NCI-H128 (cell line): ENCODE measurements at regions not wholly inside any gene's neighbourhood (a gene's known extent, or its start where the extent isn't known, plus 50 kb on each side); places are given as distances from the start of the nearest gene placed in this dataset.
"Not testable (repeated sequence)": the region's sequence is repeated elsewhere in the genome, so short reads cannot be mapped to it uniquely, and the experiment has no call there.

Experiments used
- DNase-seq: peaks from one replicate; lab custom pipeline; 2025; ENCODE audit not compliant: unreplicated experiment; lab: John Stamatoyannopoulos, UW

- no peak for DNase-seq
These were observed 589.2 kb downstream of the SLC16A7 start for GRCh38 chr12:60185060-60185459.

DNA sequence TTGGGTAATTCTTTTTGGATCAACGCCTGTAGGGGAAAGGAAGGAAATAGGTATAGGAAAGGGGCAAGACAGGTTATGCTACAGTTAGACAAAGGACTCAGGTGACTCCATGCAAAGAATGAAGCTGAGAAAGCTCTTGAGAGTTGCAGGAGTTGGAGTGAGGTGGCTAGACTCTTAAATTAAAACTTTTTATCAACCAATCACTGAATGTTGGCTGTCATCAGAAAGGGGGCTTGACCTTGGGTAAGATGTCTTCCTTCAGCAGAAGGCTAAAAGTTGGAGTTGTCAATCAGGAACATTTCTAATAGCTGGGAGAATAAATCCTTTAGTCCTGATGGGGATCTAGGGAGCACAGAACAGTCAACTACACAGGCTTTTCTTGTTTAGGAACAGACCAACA, 595.4 kb downstream of the SLC16A7 start:
- DNase-seq, result no peak

- DNase-seq, result no peak
These were observed 596.0 kb downstream of the SLC16A7 start for GRCh38 chr12:60191676-60192359.

- DNase-seq, result no peak
These were observed 598.8 kb downstream of the SLC16A7 start for GRCh38 chr12:60194678-60195077.

DNA sequence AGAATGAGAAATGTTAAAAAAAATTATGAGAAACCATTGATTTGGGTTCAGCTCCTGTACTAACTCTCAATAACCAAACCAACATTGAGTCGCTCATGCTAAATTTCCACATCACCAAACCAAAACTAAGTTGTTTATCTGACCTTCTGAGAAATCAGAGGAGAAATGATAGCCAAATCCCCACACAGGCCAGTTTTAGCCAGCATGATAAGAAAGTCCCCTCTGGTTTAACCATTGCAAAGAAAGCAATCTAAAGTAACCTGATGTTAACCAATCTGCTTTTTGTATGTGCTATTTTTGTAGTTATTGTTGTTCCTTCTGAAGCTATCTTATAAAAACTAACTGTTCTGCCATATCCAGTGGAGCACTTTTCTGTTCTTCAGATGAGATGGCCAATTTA, 599.7 kb downstream of the SLC16A7 start:
- no peak for DNase-seq

GRCh38 chr12:60196366-60196765, 600.5 kb downstream of the SLC16A7 start:
- no peak for DNase-seq

DNA sequence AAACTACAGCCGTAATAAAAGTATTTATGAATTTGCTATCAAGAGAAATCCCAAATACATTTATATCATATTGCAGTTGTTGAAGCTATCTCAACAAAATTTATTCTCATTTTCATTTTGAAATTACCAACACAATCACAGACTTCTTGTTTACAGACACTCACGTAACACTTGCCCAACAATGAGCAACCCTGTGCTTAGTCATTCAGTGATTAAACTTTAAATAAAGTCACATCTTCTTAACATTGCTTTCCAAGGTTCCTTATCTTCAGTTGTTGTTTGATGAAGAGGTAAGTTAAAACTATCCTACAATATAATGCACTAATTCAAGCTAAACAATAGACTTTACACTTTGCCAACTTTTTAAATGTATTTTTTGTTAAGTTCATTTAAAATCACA, 601.8 kb downstream of the SLC16A7 start:
- DNase-seq, result no peak

- DNase-seq, result no peak
These were observed 606.1 kb downstream of the SLC16A7 start for GRCh38 chr12:60201891-60202290.

GRCh38 chr12:60205500-60205899, 609.7 kb downstream of the SLC16A7 start:
- no peak for DNase-seq

DNA sequence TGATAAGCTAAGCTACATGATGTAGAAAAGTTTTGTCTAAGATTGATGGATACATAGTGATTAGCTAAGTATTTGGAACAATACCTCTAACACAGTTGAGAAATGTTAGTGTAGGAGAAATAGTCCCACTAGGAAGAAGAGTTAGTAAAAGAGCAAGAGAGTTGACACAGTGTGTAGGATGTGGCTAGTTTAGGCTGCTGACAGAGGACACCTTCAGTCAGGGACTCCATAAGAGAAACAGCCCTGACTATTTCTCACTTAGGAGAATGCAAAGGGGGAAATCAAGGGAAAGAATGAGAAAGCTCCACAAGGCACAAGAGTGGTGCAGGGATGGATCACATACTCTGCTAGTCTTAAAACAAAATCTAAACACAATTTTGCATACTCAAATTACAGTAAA, 613.7 kb downstream of the SLC16A7 start:
- no peak for DNase-seq

DNA sequence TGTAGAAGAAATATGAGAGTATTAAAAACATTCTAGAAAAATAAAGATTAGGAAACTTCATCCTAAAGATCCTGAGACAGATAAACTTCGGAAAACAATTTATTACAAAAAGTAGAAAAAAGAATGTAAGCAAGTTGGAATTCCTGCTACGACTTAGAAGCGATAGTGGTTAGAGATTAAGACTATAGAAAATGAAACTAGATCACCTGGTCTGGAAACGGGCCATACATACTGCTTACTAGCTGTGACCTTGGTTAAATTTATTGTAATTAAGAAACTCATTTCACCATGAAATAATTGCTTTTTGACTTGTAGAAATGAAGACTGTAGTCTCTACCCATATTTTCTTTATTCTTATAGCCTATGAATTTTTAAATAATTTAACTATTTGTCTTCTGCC, 614.1 kb downstream of the SLC16A7 start:
- DNase-seq, result no peak

- DNase-seq, result no peak
These were observed 614.9 kb downstream of the SLC16A7 start for GRCh38 chr12:60210756-60211155.

DNA sequence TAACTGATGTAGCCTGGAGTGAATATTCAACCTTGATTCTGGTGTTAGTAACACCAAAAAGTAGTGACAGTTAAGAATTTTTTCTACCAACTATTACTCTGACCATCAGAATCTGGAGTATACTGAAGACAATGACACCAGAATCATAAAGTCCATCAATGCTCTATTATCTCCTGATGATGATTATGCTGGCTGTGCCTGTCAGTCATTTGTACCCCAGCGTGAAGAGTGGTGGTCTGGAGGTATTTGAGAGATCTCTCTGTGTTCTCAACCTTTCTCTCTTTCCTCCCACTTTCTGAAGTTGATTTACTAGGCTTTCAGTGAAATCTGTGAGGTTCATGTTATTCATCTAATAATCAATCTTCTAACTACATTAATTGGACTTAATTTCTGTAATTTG, 615.4 kb downstream of the SLC16A7 start:
- no peak for DNase-seq

GRCh38 chr12:60212159-60213000, 616.6 kb downstream of the SLC16A7 start:
- no peak for DNase-seq

DNA sequence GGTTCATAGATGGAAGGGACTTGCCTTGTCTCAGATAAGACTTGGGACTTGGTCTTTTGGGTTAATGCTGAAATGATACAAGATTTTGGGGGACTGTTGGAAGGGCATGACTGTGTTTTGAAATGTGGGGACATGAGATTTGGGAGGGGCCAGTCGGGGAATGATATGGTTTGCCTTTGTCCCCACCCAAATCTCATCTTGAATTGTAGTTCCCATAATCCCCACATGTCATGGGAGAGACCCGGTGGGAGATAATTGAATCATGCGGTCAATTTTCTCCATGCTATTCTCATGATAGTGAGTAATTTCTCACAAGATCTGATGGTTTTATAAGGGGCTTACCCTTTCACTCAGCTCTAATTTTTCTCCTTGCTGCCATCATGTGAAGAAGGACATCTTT, 617.4 kb downstream of the SLC16A7 start:
- not testable (repeated sequence) for DNase-seq

DNA sequence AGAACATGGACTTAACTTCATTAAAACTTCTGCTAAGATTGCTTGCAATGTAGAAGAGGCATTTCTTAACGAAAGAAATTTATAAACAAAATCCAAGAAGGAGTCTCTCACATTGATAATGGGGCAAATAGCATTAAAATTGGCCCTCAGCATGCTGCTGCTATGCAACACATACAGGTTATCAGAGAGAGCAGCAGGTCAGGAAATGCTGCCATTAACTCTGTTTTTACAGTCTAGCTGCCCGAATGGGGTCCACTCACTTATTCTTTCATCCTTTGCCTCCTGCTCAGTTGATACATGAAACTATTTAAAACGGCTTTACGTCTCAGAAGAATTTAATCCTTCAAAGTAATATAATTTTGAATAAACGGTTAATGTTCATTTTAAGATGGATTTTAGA, 620.4 kb downstream of the SLC16A7 start:
- DNase-seq, result no peak

DNA sequence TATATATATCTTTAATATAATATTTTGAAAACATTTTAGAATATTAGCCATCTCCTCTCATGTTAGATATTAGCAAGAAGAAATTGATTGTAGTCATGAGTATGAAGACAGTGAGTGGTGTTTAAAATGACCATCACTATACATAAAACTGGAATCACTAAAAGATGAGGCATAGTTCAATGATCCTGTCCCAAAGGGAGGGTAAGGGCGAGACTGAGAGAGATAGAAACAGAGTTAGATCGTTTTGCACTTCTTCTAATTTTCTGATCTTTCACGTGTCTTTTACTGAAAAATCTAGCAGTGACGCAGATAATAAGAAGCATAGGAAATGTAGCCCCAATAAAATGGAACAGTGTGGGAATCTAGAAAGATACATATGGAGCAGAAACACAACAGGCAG, 627.4 kb downstream of the SLC16A7 start:
- no peak for DNase-seq

DNA sequence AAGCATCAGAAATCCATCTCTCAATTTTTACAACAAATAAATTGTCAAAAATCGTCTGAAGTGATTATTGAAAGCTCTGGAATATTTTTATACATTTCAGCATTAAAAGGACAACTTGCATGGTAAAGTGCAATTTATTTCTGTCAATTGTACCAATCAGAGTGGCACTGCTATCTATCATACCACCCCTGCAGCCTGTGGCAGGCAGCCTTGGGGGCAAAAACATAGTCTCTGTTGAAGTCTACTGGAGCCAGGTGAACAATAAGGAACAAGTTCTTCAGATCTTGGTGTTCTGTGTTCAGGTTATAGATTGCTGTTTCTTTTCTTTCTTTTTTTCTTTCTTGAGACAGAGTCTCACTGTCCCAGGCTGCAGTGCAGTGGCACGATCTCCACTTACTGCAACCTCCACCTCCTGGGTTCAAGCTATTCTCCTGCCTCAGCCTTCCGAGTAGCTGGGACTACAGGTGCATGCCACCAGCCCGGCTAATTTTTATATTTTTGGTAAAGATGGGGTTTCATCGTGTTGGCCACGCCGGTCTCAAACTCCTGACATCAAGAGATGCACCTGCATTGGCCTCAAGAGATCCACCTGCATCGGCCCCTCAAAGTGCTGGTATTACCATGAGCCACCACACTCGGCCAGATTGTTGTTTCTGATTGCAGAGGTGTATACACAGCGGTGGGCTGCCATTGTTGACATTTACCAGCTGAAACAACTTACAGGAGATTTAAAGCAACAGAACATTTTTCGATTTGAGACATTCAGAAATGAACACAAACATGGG, 629.6 kb downstream of the SLC16A7 start:
- DNase-seq, result no peak

- DNase-seq, result no peak
These were observed 632.1 kb downstream of the SLC16A7 start for GRCh38 chr12:60227916-60228315.

DNA sequence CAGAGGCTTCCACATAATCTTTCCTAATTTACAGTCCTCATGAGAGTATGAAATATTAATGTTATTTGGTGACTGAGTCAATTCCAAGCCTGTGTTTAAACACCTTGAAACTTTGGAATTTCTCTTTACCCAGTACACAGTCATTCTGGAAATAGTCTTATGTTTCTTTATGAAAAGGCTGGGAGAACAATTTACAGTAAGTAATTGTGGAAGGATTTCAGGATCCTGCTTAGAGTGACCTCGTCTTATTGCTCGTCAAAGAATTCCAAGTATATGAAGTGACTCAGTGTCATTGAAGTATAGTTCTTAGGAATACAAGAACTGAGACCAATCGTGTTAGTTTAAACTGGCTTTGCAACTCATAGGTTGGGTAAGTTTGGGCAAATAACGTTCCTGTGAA, 634.2 kb downstream of the SLC16A7 start:
- DNase-seq, result no peak

GRCh38 chr12:60231303-60231702, 635.5 kb downstream of the SLC16A7 start:
- DNase-seq, result no peak
